H9 (cell line): ENCODE measurements at regions not wholly inside any gene's neighbourhood (a gene's known extent, or its start where the extent isn't known, plus 50 kb on each side); places are given as distances from the start of the nearest gene placed in this dataset.

Source experiments
- DNase-seq: peaks from one replicate; pipeline ENCODE4 v3.0.0-alpha.2; 2017
- H2AFZ ChIP-seq: one replicate; pipeline ENCODE4 v1.6.1; 2013; ENCODE audit warnings: mild to moderate bottlenecking, low read length, control low read depth, moderate library complexity
- H2AK5ac ChIP-seq: 2 replicates; pipeline ENCODE4 v1.6.1; 2013; ENCODE audit warnings: low read length, control low read depth, mixed read lengths; ENCODE audit not compliant: insufficient read length
- H2BK120ac ChIP-seq: one replicate; pipeline ENCODE4 v1.6.1; 2013; ENCODE audit warnings: low read depth, mild to moderate bottlenecking, low read length, control low read depth, inconsistent platforms; ENCODE audit not compliant: poor library complexity, severe bottlenecking
- H2BK12ac ChIP-seq: 2 replicates; pipeline ENCODE4 v1.6.1; 2013; ENCODE audit warnings: low read length, control low read depth, mixed read lengths, low read depth; ENCODE audit not compliant: insufficient read length
- H2BK15ac ChIP-seq: 2 replicates; pipeline ENCODE4 v1.6.1; 2013; ENCODE audit warnings: low read depth, low read length, control low read depth
- H2BK20ac ChIP-seq: one replicate; pipeline ENCODE4 v1.6.1; 2013; ENCODE audit warnings: low read depth, mild to moderate bottlenecking, low read length, control low read depth, inconsistent platforms; ENCODE audit not compliant: poor library complexity, severe bottlenecking
- H2BK5ac ChIP-seq: 2 replicates; pipeline ENCODE4 v1.6.1; 2013; ENCODE audit warnings: low read length, control low read depth, mixed read lengths; ENCODE audit not compliant: insufficient read length
- H3K14ac ChIP-seq: 2 replicates; pipeline ENCODE4 v1.6.1; 2013; ENCODE audit warnings: low read length, control low read depth; ENCODE audit not compliant: insufficient read depth
- H3K18ac ChIP-seq: 2 replicates; pipeline ENCODE4 v1.6.1; 2013; ENCODE audit warnings: low read depth, mild to moderate bottlenecking, mixed read lengths, low read length, control low read depth; ENCODE audit not compliant: insufficient read length
- H3K23ac ChIP-seq: 2 replicates; pipeline ENCODE4 v1.6.1; 2013; ENCODE audit warnings: low read length, control low read depth, mixed read lengths, low read depth; ENCODE audit not compliant: insufficient read length
- H3K23me2 ChIP-seq: 2 replicates; pipeline ENCODE4 v1.6.1; 2013; ENCODE audit warnings: low read depth, mild to moderate bottlenecking, mixed read lengths, low read length, control low read depth; ENCODE audit not compliant: insufficient read length, poor library complexity, severe bottlenecking
- H3K27ac ChIP-seq: 2 replicates; pipeline ENCODE4 v1.5.1; 2013; ENCODE audit warnings: low read length, control low read depth, mixed read lengths, low read depth; ENCODE audit not compliant: insufficient read length
- H3K27me3 ChIP-seq: 2 replicates; pipeline ENCODE4 v1.6.1; 2013; ENCODE audit warnings: low read length, control low read depth, inconsistent platforms; ENCODE audit not compliant: insufficient read depth
- H3K4ac ChIP-seq: 2 replicates; pipeline ENCODE4 v1.6.1; 2013; ENCODE audit warnings: low read depth, mild to moderate bottlenecking, control low read depth, inconsistent platforms, low read length, moderate library complexity
- H3K4me1 ChIP-seq: 2 replicates; pipeline ENCODE4 v1.6.1; 2013; ENCODE audit warnings: low read length, control low read depth, inconsistent platforms; ENCODE audit not compliant: insufficient read depth
- H3K4me2 ChIP-seq: 2 replicates; pipeline ENCODE4 v1.6.1; 2013; ENCODE audit warnings: low read length, control low read depth, mixed read lengths; ENCODE audit not compliant: insufficient read length, insufficient read depth
- H3K56ac ChIP-seq: 2 replicates; pipeline ENCODE4 v1.6.1; 2013; ENCODE audit warnings: low read depth, mild to moderate bottlenecking, mixed read lengths, low read length, control low read depth; ENCODE audit not compliant: insufficient read length
- H3K79me1 ChIP-seq: 2 replicates; pipeline ENCODE4 v1.6.1; 2013; ENCODE audit warnings: low read depth, mild to moderate bottlenecking, moderate library complexity, low read length, control low read depth, inconsistent platforms; ENCODE audit not compliant: insufficient read depth, poor library complexity, severe bottlenecking
- H3K79me2 ChIP-seq: 2 replicates; pipeline ENCODE4 v1.6.1; 2013; ENCODE audit warnings: low read length, control low read depth, inconsistent platforms; ENCODE audit not compliant: insufficient read depth
- H3K9ac ChIP-seq: 2 replicates; pipeline ENCODE4 v1.6.1; 2013; ENCODE audit warnings: low read length, control low read depth, mixed read lengths; ENCODE audit not compliant: insufficient read length; ENCODE audit errors: extremely low read depth
- H3K9me3 ChIP-seq: one replicate; pipeline ENCODE4 v1.6.1; 2013; ENCODE audit warnings: low read depth, low read length, inconsistent platforms; ENCODE audit not compliant: control insufficient read depth
- H3T11ph ChIP-seq: one replicate; pipeline ENCODE4 v1.6.1; 2013; ENCODE audit warnings: mild to moderate bottlenecking, low read length, control low read depth, inconsistent platforms
- H4K20me1 ChIP-seq: one replicate; pipeline ENCODE4 v1.6.1; 2013; ENCODE audit not compliant: control insufficient read depth, insufficient read length, insufficient read depth
- H4K5ac ChIP-seq: 2 replicates; pipeline ENCODE4 v1.6.1; 2013; ENCODE audit warnings: low read depth, mild to moderate bottlenecking, mixed read lengths, low read length, control low read depth; ENCODE audit not compliant: insufficient read length
- H4K8ac ChIP-seq: replicated peaks from 2 replicates; pipeline ENCODE4 v1.6.1; 2013; ENCODE audit warnings: low read length, control low read depth, mixed read lengths, low read depth; ENCODE audit not compliant: insufficient read length
- H4K91ac ChIP-seq: 2 replicates; pipeline ENCODE4 v1.6.1; 2013; ENCODE audit warnings: low read depth, mild to moderate bottlenecking, moderate library complexity, mixed read lengths, low read length, control low read depth; ENCODE audit not compliant: insufficient read length
- H3K27ac Mint-ChIP-seq, 3 experiments: 2 replicates in 2 of 3; 3 replicates in 1 of 3; pipeline ENCODE4 v1.8.0; 2020 to 2021; ENCODE audit warnings: mixed read lengths in 3 of 3, mild to moderate bottlenecking in 1 of 3, moderate library complexity in 1 of 3
- H3K27me3 Mint-ChIP-seq: 2 replicates; pipeline ENCODE4 v1.8.0; 2021; ENCODE audit warnings: low read depth, mild to moderate bottlenecking, moderate library complexity, mixed read lengths
- H3K36me3 Mint-ChIP-seq, 3 experiments: 2 replicates in 2 of 3; 3 replicates in 1 of 3; pipeline ENCODE4 v1.8.0; 2020 to 2021; ENCODE audit warnings: low read depth in 3 of 3, mixed read lengths in 3 of 3; ENCODE audit not compliant: insufficient read depth in 1 of 3
- H3K4me1 Mint-ChIP-seq, 2 experiments: 2 replicates each; pipeline ENCODE4 v1.8.0; 2020; ENCODE audit warnings: mixed read lengths in 2 of 2
- H3K4me3 Mint-ChIP-seq, 2 experiments: 2 replicates in 1 of 2; 3 replicates in 1 of 2; pipeline ENCODE4 v1.8.0; 2020 to 2021; ENCODE audit warnings: mild to moderate bottlenecking in 2 of 2, mixed read lengths in 2 of 2, moderate library complexity in 1 of 2
- H3K9me3 Mint-ChIP-seq, 2 experiments: 2 replicates in 1 of 2; 3 replicates in 1 of 2; pipeline ENCODE4 v1.8.0; 2020; ENCODE audit warnings: mild to moderate bottlenecking in 2 of 2, mixed read lengths in 2 of 2, moderate library complexity in 1 of 2
- CTCF ChIP-seq: fragments of 200-600 bp; sonication (generic); conservative IDR thresholded peaks from 3 replicates; pipeline ENCODE4 v1.8.0; 2021; ENCODE audit warnings: antibody characterized with exemption, mild to moderate bottlenecking
- WGBS: extraction: QIAGEN DNeasy Blood & Tissue Kit; methylation state at CpG from one replicate; pipeline ENCODE4 v1.1.7; 2013; ENCODE audit warnings: missing lambda C conversion rate, low lambda C conversion rate, mixed read lengths; ENCODE audit not compliant: insufficient read length; ENCODE audit errors: extremely low coverage; 5-methylcytosine and 5-hydroxymethylcytosine counted together

DNA sequence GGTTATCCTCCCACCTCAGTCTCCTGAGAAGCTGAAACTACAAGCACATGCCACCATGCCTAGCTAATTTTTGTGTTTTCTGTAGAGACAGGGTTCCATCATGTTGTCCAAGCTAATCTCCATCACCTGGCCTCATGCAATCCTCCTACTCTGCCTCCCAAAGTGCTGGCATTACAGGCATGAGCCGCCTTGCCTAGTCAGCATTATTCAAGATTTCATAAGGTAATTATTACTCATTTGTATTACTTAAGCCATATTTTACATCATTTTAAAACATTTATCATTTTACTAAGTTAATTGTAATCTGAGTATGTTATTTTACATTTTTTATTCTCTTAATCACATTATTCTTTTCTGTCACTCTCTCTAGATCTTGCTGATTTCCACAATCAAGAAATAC, 1575.6 kb downstream of the NCAM2 start:
- Histone ChIP-seq H3K27me3 (no peaks in the 10 kb centered on the region), H4K5ac (no peak overlapping the region), H3K14ac (no peak overlapping the region), H3K4ac (no peak overlapping the region), H4K8ac (no peak overlapping the region), H3K9me3 (no peaks in the 10 kb centered on the region), H2BK20ac (no peak overlapping the region), H4K20me1 (no peaks in the 10 kb centered on the region), H2BK15ac (no peak overlapping the region), H3K23ac (no peak overlapping the region), H3K23me2 (no peaks in the 10 kb centered on the region), H3K56ac (no peak overlapping the region), H3K9ac (no peak overlapping the region), H3K79me1 (no peaks in the 10 kb centered on the region), H2AK5ac (no peak overlapping the region), H3T11ph (no peak overlapping the region), H2BK120ac (no peak overlapping the region), H3K79me2 (no peaks in the 10 kb centered on the region), H3K18ac (no peak overlapping the region), H2AFZ (no peak overlapping the region), H2BK5ac (no peak overlapping the region), H4K91ac (no peak overlapping the region), H2BK12ac (no peak overlapping the region), H3K4me1 (no peaks in the 10 kb centered on the region; the same call in 1 of the 2 replicates), H3K27ac (no peak overlapping the region), H3K4me2 (no peak overlapping the region)
- Mint-ChIP-seq H3K4me3 (no peak overlapping the region), H3K36me3 (peaks cover 0 to 4% (median 0%) of the 10 kb centered on the region in 3 experiments; a peak in 1 of 7 replicates), H3K4me1 (peaks cover 5 to 10% of the 10 kb centered on the region in 2 experiments), H3K9me3 (no peaks in the 10 kb centered on the region), H3K27ac (no peak overlapping the region), H3K27me3 (no peaks in the 10 kb centered on the region)
- no peak for DNase-seq
- no peak for TF ChIP-seq CTCF
- WGBS = no CpG with 5 or more reads among the region's 1 CpG
